CD14-positive monocyte (primary cell): ENCODE measurements at regions not wholly inside any gene's neighbourhood (a gene's known extent, or its start where the extent isn't known, plus 50 kb on each side); places are given as distances from the start of the nearest gene placed in this dataset.
A peak's percentile ranks its signal among the peaks of the same experiment; 100 is the strongest.

Experiments used
- DNase-seq, 3 donors: peaks; one replicate each; pipeline ENCODE4 v3.0.0-alpha.2; 2011 to 2022
- H2AFZ ChIP-seq: 2 replicates; pipeline ENCODE4 v1.6.0; 2012; ENCODE audit warnings: mild to moderate bottlenecking, low read depth, low read length, inconsistent platforms; ENCODE audit not compliant: insufficient read depth, poor library complexity, severe bottlenecking
- H3K27ac ChIP-seq, 2 donors: 1 replicate in 1 of 2; 2 replicates in 1 of 2; pipeline ENCODE4 v1.5.1; 2012 to 2013; ENCODE audit warnings: low read length in 2 of 2, control low read depth in 1 of 2, inconsistent platforms in 1 of 2, low read depth in 1 of 2, mild to moderate bottlenecking in 1 of 2
- H3K27me3 ChIP-seq, 2 donors: one replicate each; pipeline versions ENCODE4 v1.6.0 to v1.6.1; 2011 to 2013; ENCODE audit warnings: low read length in 2 of 2; ENCODE audit not compliant: control insufficient read depth in 2 of 2, insufficient read depth in 2 of 2
- H3K36me3 ChIP-seq, 2 donors: replicated peaks in 1 of 2; 1 replicate in 1 of 2; 2 replicates in 1 of 2; pipeline versions ENCODE4 v1.5.1 to v1.6.1; 2012 to 2013; ENCODE audit warnings: low read length in 2 of 2, control low read depth in 1 of 2, inconsistent platforms in 1 of 2, mild to moderate bottlenecking in 1 of 2; ENCODE audit not compliant: insufficient read depth in 2 of 2, control insufficient read depth in 1 of 2
- H3K4me1 ChIP-seq, 2 donors: 1 replicate in 1 of 2; 2 replicates in 1 of 2; pipeline versions ENCODE4 v1.5.1 to v1.6.1; 2012 to 2013; ENCODE audit warnings: low read length in 2 of 2, control low read depth in 1 of 2, inconsistent platforms in 1 of 2, mild to moderate bottlenecking in 1 of 2, moderate library complexity in 1 of 2; ENCODE audit not compliant: insufficient read depth in 2 of 2, control insufficient read depth in 1 of 2
- H3K4me2 ChIP-seq: replicated peaks from 2 replicates; pipeline ENCODE3; 2012; ENCODE audit warnings: low read length, moderate library complexity, mild to moderate bottlenecking; ENCODE audit not compliant: poor library complexity, severe bottlenecking; ENCODE audit errors: extremely low read depth
- H3K4me3 ChIP-seq, 3 experiments: fragments of 200-600 bp in 1 of 3; sonication (generic) in 1 of 3; replicated peaks in 1 of 3; 1 replicate in 2 of 3; 2 replicates in 1 of 3; pipeline ENCODE4 v1.5.1; 2011 to 2013; ENCODE audit warnings: low read length in 3 of 3, mild to moderate bottlenecking in 3 of 3, control low read depth in 2 of 3, low read depth in 2 of 3, inconsistent platforms in 1 of 3, moderate library complexity in 1 of 3
- H3K79me2 ChIP-seq: 2 replicates; pipeline ENCODE4 v1.6.0; 2012; ENCODE audit warnings: mild to moderate bottlenecking, control low read depth, inconsistent platforms, low read length, moderate library complexity; ENCODE audit not compliant: insufficient read depth
- H3K9ac ChIP-seq: 2 replicates; pipeline ENCODE4 v1.6.0; 2017; ENCODE audit warnings: low read length, mild to moderate bottlenecking; ENCODE audit not compliant: insufficient read depth, poor library complexity, severe bottlenecking
- H3K9me3 ChIP-seq, 2 donors: replicated peaks in 1 of 2; 1 replicate in 1 of 2; 2 replicates in 1 of 2; pipeline versions ENCODE4 v1.5.1 to v1.6.1; 2012 to 2013; ENCODE audit warnings: low read length in 2 of 2, control low read depth in 1 of 2; ENCODE audit not compliant: control insufficient read depth in 1 of 2, insufficient read depth in 1 of 2
- H4K20me1 ChIP-seq: 2 replicates; pipeline ENCODE4 v1.6.0; 2012; ENCODE audit warnings: mild to moderate bottlenecking, low read length, control low read depth, moderate library complexity; ENCODE audit not compliant: insufficient read depth
- H3K27ac Mint-ChIP-seq, 7 donors: one replicate each; pipeline ENCODE4 v1.8.0; 2020; ENCODE audit warnings: mild to moderate bottlenecking in 7 of 7, mixed read lengths in 7 of 7, moderate library complexity in 6 of 7, inconsistent platforms in 2 of 7
- H3K27me3 Mint-ChIP-seq, 3 donors: one replicate each; pipeline ENCODE4 v1.8.0; 2021 to 2022; ENCODE audit warnings: low read depth in 3 of 3, mild to moderate bottlenecking in 3 of 3, mixed read lengths in 3 of 3, moderate library complexity in 3 of 3, inconsistent platforms in 1 of 3
- H3K36me3 Mint-ChIP-seq, 2 donors: one replicate each; pipeline ENCODE4 v1.8.0; 2020; ENCODE audit warnings: mixed read lengths in 2 of 2, inconsistent platforms in 1 of 2, mild to moderate bottlenecking in 1 of 2
- H3K4me1 Mint-ChIP-seq: one replicate; pipeline ENCODE4 v1.8.0; 2020; ENCODE audit warnings: mild to moderate bottlenecking, mixed read lengths
- H3K4me3 Mint-ChIP-seq, 2 donors: one replicate each; pipeline ENCODE4 v1.8.0; 2020; ENCODE audit warnings: mild to moderate bottlenecking in 2 of 2, mixed read lengths in 2 of 2, moderate library complexity in 1 of 2
- H3K9me3 Mint-ChIP-seq, 7 donors: one replicate each; pipeline ENCODE4 v1.8.0; 2020 to 2022; ENCODE audit warnings: mixed read lengths in 7 of 7, mild to moderate bottlenecking in 6 of 7, moderate library complexity in 6 of 7, inconsistent platforms in 2 of 7
- WGBS: methylation state at CpG from one replicate; pipeline ENCODE4 v1.1.5; 2013; ENCODE audit warnings: missing lambda C conversion rate; ENCODE audit not compliant: insufficient coverage; 5-methylcytosine and 5-hydroxymethylcytosine counted together
- intact Hi-C, 2 donors: fragments of 100-400 bp; cut with micrococcal nuclease; formaldehyde crosslinking; loops; one replicate each; pipeline versions ENCODE4 v1.15.0 to v1.15.1; 2023
- TF ChIP-seq, protein P1 (sequence below): fragments of 200-600 bp; IDR thresholded peaks from one replicate; pipeline ENCODE4 v1.8.0; 2022; ENCODE audit warnings: antibody characterized with exemption, mild to moderate bottlenecking

DNA sequence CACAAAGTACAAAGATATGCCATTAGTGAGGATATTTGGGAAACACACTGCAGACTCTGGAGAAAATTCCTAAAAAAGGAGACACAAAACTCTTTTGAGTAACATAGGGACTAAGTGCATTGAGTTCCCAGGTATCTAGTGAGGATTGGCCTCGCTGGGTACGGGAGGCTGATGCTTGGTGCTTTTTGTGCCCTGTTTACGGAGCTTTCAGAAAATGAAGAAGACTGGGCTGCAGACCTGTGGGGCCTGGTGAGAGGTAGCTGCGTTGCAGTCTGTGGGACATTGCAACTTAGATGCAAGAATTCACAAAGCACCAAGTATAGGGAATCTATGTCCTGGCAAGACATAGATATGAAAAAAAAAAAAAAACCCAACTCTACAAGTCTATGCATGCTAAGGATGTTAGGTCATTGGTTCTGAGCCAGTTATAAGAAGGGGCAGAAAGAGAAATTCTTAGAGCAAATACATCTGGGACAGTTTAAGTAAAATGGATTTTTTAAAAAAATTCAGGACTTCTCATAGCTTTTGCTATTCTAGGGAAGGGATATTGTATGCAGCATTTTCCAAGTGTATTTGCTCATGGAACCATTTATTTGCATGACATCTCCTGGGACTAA is 156.0 kb downstream of the SLC4A3 start:
- DNase-seq, result no peak
- Mint-ChIP-seq H3K9me3 (peaks cover 0 to 7% (median 2%) of the 10 kb centered on the region in 7 donors), H3K27me3 (peaks cover 2 to 4% (median 3%) of the 10 kb centered on the region in 3 donors), H3K4me3 (no peak overlapping the region), H3K36me3 (no peaks in the 10 kb centered on the region), H3K4me1 (no peaks in the 10 kb centered on the region), H3K27ac (peak overlapping the region in 1 of 7 donors; percentile 43)
- no peak overlapping the region for H3K4me2 ChIP-seq
- no peak overlapping the region for H3K9ac ChIP-seq
- H3K79me2 ChIP-seq, result no peaks in the 10 kb centered on the region
- no peaks in the 10 kb centered on the region for H3K36me3 ChIP-seq
- no peak overlapping the region for H3K27ac ChIP-seq
- no peak overlapping the region for H3K4me3 ChIP-seq
- WGBS, result 100% methylated on average over 3 of the region's 4 CpGs
- no peaks in the 10 kb centered on the region for H4K20me1 ChIP-seq
- TF ChIP-seq, protein P1, sequence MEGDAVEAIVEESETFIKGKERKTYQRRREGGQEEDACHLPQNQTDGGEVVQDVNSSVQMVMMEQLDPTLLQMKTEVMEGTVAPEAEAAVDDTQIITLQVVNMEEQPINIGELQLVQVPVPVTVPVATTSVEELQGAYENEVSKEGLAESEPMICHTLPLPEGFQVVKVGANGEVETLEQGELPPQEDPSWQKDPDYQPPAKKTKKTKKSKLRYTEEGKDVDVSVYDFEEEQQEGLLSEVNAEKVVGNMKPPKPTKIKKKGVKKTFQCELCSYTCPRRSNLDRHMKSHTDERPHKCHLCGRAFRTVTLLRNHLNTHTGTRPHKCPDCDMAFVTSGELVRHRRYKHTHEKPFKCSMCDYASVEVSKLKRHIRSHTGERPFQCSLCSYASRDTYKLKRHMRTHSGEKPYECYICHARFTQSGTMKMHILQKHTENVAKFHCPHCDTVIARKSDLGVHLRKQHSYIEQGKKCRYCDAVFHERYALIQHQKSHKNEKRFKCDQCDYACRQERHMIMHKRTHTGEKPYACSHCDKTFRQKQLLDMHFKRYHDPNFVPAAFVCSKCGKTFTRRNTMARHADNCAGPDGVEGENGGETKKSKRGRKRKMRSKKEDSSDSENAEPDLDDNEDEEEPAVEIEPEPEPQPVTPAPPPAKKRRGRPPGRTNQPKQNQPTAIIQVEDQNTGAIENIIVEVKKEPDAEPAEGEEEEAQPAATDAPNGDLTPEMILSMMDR, result no peak
- H3K27me3 ChIP-seq, result no peaks in the 10 kb centered on the region
- no peaks in the 10 kb centered on the region for H3K9me3 ChIP-seq
- intact Hi-C loops, result no loop called here
- H3K4me1 ChIP-seq, result no peaks in the 10 kb centered on the region
- H2AFZ ChIP-seq, result no peak overlapping the region

DNA sequence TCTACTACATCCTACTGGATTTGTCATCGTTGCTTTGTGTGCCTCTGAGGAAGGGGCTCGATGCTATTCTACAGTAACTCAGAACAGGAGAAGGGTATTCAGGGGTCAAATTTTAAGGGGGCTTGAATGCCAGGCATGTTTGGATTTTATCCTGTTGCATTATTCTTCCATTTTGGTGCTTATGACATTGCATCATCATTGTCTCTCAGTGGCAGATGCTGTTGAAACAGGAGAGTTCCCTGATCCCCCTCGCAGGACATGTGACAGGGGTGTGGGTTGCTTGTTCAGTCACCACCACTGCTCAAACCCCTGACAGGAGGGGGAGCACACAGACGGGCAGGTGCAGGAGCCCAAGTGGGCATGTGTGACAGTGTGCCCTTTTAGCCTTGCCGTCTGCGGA is 156.7 kb downstream of the SLC4A3 start:
- H3K4me3 Mint-ChIP-seq, result no peak overlapping the region
- Histone ChIP-seq H3K4me1 (no peaks in the 10 kb centered on the region), H3K9me3 (no peaks in the 10 kb centered on the region), H2AFZ (no peak overlapping the region), H3K27me3 (no peaks in the 10 kb centered on the region), H3K36me3 (no peaks in the 10 kb centered on the region), H3K79me2 (no peaks in the 10 kb centered on the region), H3K4me3 (no peak overlapping the region), H3K4me2 (no peak overlapping the region), H3K9ac (no peak overlapping the region), H3K27ac (no peak overlapping the region), H4K20me1 (no peaks in the 10 kb centered on the region)
- no peaks in the 10 kb centered on the region for H3K4me1 Mint-ChIP-seq
- no peak for DNase-seq
- TF ChIP-seq, protein P1, result no peak
- H3K27me3 Mint-ChIP-seq, result peaks cover 2 to 4% (median 3%) of the 10 kb centered on the region in 3 donors
- H3K9me3 Mint-ChIP-seq, result peaks cover 0 to 7% (median 2%) of the 10 kb centered on the region in 7 donors
- intact Hi-C loops, result no loop called here
- WGBS, result 83% methylated on average over 3 of the region's 6 CpGs
- no peak overlapping the region for H3K27ac Mint-ChIP-seq
- H3K36me3 Mint-ChIP-seq, result no peaks in the 10 kb centered on the region
